Cardiac muscle cell (in vitro differentiated cells and primary cell): ENCODE measurements at regions not wholly inside any gene's neighbourhood (a gene's known extent, or its start where the extent isn't known, plus 50 kb on each side); places are given as distances from the start of the nearest gene placed in this dataset.

ENCODE experiments used
- DNase-seq, 2 donors: peaks; one replicate each; pipeline versions ENCODE4 v3.0.0 to v3.0.0-alpha.2; 2010 to 2017; ENCODE audit warnings: low read depth in 1 of 2, low spot score in 1 of 2
- H3K27ac ChIP-seq: fragments of 200-600 bp; sonication (generic); 2 replicates; pipeline ENCODE4 v1.5.1; 2016
- H3K27me3 ChIP-seq: fragments of 200-600 bp; sonication (generic); 2 replicates; pipeline ENCODE4 v1.6.0; 2016; ENCODE audit warnings: control low read depth
- H3K36me3 ChIP-seq: fragments of 200-600 bp; sonication (generic); 2 replicates; pipeline ENCODE4 v1.5.1; 2016; ENCODE audit warnings: control low read depth
- H3K4me1 ChIP-seq: fragments of 200-600 bp; sonication (generic); 2 replicates; pipeline ENCODE4 v1.8.1; 2017; ENCODE audit warnings: low read depth, mild to moderate bottlenecking, mixed run types
- H3K4me3 ChIP-seq: fragments of 200-600 bp; sonication (generic); 2 replicates; pipeline ENCODE4 v1.5.1; 2016; ENCODE audit warnings: mild to moderate bottlenecking
- H3K9me3 ChIP-seq: fragments of 200-600 bp; sonication (generic); 2 replicates; pipeline ENCODE4 v1.5.1; 2017; ENCODE audit warnings: low read depth, mild to moderate bottlenecking, control low read depth
- CTCF ChIP-seq: IDR thresholded peaks from 2 replicates; pipeline ENCODE4 v1.5.1; 2012; ENCODE audit warnings: low read depth, mild to moderate bottlenecking, low read length

DNA sequence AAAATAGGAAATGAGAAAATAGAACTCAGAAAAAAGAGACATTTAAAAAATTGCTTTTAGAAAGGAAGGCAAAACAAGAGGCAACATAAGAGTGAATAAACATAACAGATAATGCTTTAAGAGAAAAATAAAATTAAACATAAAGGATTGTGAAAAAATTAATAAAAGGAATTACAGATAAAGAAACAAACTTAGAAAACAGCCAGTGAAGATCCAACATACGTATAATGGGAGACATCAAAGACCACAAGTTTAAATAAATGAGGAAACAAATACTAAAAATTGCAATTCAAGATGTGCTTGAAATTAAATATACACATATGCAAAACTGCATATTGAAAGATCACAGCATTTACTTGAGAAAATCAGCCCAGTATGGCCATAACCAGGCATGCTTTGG lies 448.9 kb downstream of the NBAS start:
- no peaks in the 10 kb centered on the region for H3K36me3 ChIP-seq
- no peak overlapping the region for H3K4me3 ChIP-seq
- H3K4me1 ChIP-seq = no peaks in the 10 kb centered on the region
- DNase-seq = peak; percentile 22 to 51
- H3K27ac ChIP-seq = no peak overlapping the region
- no peak for TF ChIP-seq CTCF
- no peaks in the 10 kb centered on the region for H3K9me3 ChIP-seq
- H3K27me3 ChIP-seq = no peaks in the 10 kb centered on the region

DNA sequence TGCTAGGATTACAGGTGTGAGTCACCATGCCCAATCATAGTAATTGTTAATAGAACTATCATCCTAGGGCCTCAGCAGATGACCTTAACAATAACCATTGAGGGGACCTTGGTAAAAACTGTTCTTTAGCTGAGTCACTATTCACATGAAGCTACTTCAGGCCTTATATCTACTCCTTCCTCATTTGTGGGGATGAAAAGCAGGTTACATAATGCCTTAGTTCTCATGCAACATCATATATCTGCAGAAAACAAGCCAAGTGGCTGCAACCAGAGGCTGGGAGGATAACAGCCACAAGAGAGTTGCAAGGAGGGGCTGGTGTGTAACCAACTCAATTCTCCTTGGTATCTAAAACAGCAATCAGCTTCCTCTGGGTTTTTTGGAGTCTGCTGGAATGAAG lies 445.4 kb downstream of the NBAS start:
- Histone ChIP-seq H3K4me1 (peaks cover 6% of the 10 kb centered on the region), H3K9me3 (no peaks in the 10 kb centered on the region), H3K27ac (no peak overlapping the region), H3K36me3 (no peaks in the 10 kb centered on the region), H3K27me3 (no peaks in the 10 kb centered on the region), H3K4me3 (no peak overlapping the region)
- DNase-seq = no peak
- no peak for TF ChIP-seq CTCF

DNA sequence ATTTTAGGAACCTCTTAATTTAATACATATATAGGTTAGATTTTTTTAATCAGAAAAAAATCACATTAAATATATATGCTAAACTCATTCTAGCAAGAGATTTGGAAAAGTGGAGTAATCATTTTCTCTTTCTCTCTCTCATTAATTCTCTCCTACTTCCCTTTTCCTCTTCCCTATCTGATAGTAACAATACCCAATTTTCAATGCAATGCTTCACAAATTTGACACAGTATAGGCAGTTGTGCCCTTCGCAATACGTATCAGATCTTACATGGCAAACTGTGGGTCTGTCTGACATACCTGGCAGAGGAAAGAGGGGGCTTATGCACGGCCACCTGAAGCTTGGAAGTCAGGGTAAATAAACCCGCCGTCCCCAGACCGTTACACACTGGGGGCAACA lies 444.3 kb downstream of the NBAS start:
- Histone ChIP-seq H3K4me1 (peaks cover 6% of the 10 kb centered on the region), H3K27ac (no peak overlapping the region), H3K36me3 (no peaks in the 10 kb centered on the region), H3K27me3 (no peaks in the 10 kb centered on the region), H3K9me3 (no peaks in the 10 kb centered on the region), H3K4me3 (no peak overlapping the region)
- TF ChIP-seq CTCF = no peak
- no peak for DNase-seq
